PC-3 (cell line): ENCODE measurements at regions not wholly inside any gene's neighbourhood (a gene's known extent, or its start where the extent isn't known, plus 50 kb on each side); places are given as distances from the start of the nearest gene placed in this dataset.

Experiments used
- EZH2 ChIP-seq: fragments of 300-600 bp; sonication (generic); IDR thresholded peaks from one replicate; pipeline ENCODE4 v1.6.1; 2017; ENCODE audit warnings: antibody characterized with exemption, mild to moderate bottlenecking, low read length; ENCODE audit not compliant: unreplicated experiment
- TF ChIP-seq, protein P1 (sequence below): fragments of 300-600 bp; sonication (generic); conservative IDR thresholded peaks from 2 replicates; pipeline ENCODE4 v1.5.1; 2017; ENCODE audit warnings: antibody characterized with exemption, low read depth, mild to moderate bottlenecking, low read length

DNA sequence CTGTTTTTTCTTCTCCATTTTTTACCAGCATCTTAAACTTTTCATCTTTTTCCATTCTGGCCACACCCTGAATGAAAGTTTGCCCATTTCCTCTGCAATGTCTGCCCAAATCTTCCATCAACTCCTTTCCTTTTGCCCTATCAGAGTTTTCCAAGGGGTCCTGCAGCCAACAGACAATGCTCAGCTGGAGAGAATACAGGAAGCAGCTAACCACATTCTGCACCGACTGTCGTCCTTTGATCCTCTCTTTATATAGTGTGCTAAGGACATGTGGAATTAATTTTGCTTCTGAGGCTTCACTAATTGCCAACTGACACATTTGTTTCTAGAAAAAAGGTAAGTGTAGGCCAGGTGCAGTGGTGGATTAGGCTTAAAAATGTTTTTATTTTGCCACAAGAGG is 50.5 kb upstream of the DLX2 start:
- TF ChIP-seq, protein P1, sequence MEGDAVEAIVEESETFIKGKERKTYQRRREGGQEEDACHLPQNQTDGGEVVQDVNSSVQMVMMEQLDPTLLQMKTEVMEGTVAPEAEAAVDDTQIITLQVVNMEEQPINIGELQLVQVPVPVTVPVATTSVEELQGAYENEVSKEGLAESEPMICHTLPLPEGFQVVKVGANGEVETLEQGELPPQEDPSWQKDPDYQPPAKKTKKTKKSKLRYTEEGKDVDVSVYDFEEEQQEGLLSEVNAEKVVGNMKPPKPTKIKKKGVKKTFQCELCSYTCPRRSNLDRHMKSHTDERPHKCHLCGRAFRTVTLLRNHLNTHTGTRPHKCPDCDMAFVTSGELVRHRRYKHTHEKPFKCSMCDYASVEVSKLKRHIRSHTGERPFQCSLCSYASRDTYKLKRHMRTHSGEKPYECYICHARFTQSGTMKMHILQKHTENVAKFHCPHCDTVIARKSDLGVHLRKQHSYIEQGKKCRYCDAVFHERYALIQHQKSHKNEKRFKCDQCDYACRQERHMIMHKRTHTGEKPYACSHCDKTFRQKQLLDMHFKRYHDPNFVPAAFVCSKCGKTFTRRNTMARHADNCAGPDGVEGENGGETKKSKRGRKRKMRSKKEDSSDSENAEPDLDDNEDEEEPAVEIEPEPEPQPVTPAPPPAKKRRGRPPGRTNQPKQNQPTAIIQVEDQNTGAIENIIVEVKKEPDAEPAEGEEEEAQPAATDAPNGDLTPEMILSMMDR: no peak
- no peak for TF ChIP-seq EZH2
